Panc1 (cell line): ENCODE measurements at regions not wholly inside any gene's neighbourhood (a gene's known extent, or its start where the extent isn't known, plus 50 kb on each side); places are given as distances from the start of the nearest gene placed in this dataset.

Source experiments
- ATAC-seq: fragments of 200-7000 bp; cut with Tn5 transposase; 2 replicates; pipeline ENCODE4 v1.9.1; 2020; ENCODE audit warnings: mild to moderate bottlenecking, moderate library complexity
- BruUV-seq: library from RNA; stranded (reverse); fragments of 400-500 nt; replicated peaks from 2 replicates; lab custom pipeline; 2021; lab: Mats Ljungman, UMichigan
- CTCF ChIA-PET: fragments of 300-600 bp; sonication (Branson Sonifier 250); formaldehyde crosslinking; loops from one replicate; lab custom pipeline; 2022; ENCODE audit warnings: antibody characterized with exemption; lab: Charles Lee
- POLR2A ChIA-PET: fragments of 300-600 bp; sonication (Branson Sonifier 250); formaldehyde crosslinking; loops from one replicate; lab custom pipeline; 2022; ENCODE audit warnings: antibody characterized with exemption; lab: Charles Lee
- DNase-seq: peaks from one replicate; pipeline ENCODE4 v3.0.0-alpha.2; 2010; ENCODE audit warnings: low read depth, low spot score
- H3K27ac ChIP-seq: 2 replicates; pipeline ENCODE4 v1.5.1; 2011; ENCODE audit warnings: mild to moderate bottlenecking, low read length, inconsistent platforms
- H3K27me3 ChIP-seq: fragments of 200-500 bp; sonication (Bioruptor generic); 2 replicates; pipeline ENCODE4 v1.6.0; 2014; ENCODE audit warnings: low read length, inconsistent platforms; ENCODE audit not compliant: control insufficient read depth, insufficient read depth
- H3K36me3 ChIP-seq: fragments of 200-500 bp; sonication (Bioruptor generic); 2 replicates; pipeline ENCODE4 v1.5.1; 2014; ENCODE audit warnings: inconsistent platforms, mild to moderate bottlenecking, low read length, moderate library complexity; ENCODE audit not compliant: control insufficient read depth, insufficient read depth
- H3K4me1 ChIP-seq: 2 replicates; pipeline ENCODE4 v1.5.1; 2011; ENCODE audit warnings: inconsistent platforms, mild to moderate bottlenecking, low read length, moderate library complexity; ENCODE audit not compliant: control insufficient read depth, insufficient read depth
- H3K4me3 ChIP-seq, 2 experiments: 2 replicates each; pipeline ENCODE4 v1.5.1; 2011 to 2012; ENCODE audit warnings: low read depth in 2 of 2, low read length in 2 of 2, mild to moderate bottlenecking in 2 of 2, inconsistent platforms in 1 of 2, moderate library complexity in 1 of 2
- H3K9me3 ChIP-seq: fragments of 200-500 bp; sonication (Bioruptor generic); 2 replicates; pipeline ENCODE4 v1.5.1; 2014; ENCODE audit warnings: low read depth, mild to moderate bottlenecking, inconsistent platforms, low read length, moderate library complexity; ENCODE audit not compliant: control insufficient read depth, insufficient read depth
- POLR2AphosphoS5 ChIP-seq: IDR thresholded peaks from 2 replicates; pipeline ENCODE4 v1.6.1; 2012; ENCODE audit warnings: mild to moderate bottlenecking, low read depth, low read length, moderate library complexity
- SIN3A ChIP-seq: IDR thresholded peaks from 2 replicates; pipeline ENCODE4 v1.6.1; 2012; ENCODE audit warnings: low read depth, mild to moderate bottlenecking, low read length, moderate library complexity, borderline replicate concordance; ENCODE audit not compliant: insufficient read depth
- TCF7L2 ChIP-seq: IDR thresholded peaks from 2 replicates; pipeline ENCODE4 v1.6.1; 2011; ENCODE audit warnings: mild to moderate bottlenecking, low read depth, low read length, inconsistent platforms
- in situ Hi-C: cut with HindIII; loops from 2 replicates; pipeline ENCODE4 v1.10.0; 2016; ENCODE audit warnings: low sequenced_read_pairs, low pct_unique_long_range_greater_than_20kb
- intact Hi-C: fragments of 100-400 bp; cut with micrococcal nuclease; formaldehyde crosslinking; loops from one replicate; pipeline ENCODE4 v1.10.0; 2022; ENCODE audit not compliant: unreplicated experiment
- TF ChIP-seq, protein P1 (sequence below): fragments of 450-650 bp; IDR thresholded peaks from 2 replicates; pipeline ENCODE4 v1.5.1; 2017; ENCODE audit warnings: mild to moderate bottlenecking
- TF ChIP-seq, protein P2 (sequence below), 2 experiments: IDR thresholded peaks; 2 replicates each; pipeline ENCODE4 v1.6.1; 2011 to 2012; ENCODE audit warnings: low read depth in 2 of 2, control low read depth in 1 of 2, low read length in 1 of 2, mild to moderate bottlenecking in 1 of 2, moderate library complexity in 1 of 2; ENCODE audit not compliant: insufficient read depth in 1 of 2

DNA sequence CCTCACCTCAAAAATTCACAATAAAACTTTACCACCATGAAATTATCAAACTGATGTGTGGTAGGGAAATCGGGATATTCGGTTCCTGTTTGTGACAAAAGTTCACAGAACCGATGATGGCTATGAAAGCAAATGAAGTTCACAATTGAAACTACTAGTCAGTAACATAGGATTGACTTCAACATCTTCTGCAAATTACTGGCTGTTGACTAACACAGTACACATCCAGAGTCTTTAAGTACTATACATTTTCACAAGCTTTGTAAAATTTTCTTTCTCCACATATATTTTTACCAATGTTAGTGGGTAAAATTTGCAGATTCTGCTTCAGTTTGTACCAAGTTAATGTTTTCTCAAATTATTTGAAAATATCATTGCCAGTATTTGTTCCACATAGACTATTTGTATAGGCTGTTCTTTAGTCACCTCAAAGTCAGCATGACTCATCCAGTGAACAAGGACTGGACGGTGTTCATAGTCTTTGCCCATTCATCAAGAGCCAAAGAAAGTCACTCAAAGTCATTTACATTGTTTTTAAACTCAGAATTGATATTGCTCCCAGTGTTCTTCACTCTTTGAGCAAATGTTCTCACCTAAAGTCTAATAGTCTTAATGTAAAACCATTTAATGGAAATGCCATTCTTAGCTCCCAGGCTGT lies 213.4 kb downstream of the USP25 start:
- TF ChIP-seq, protein P1, sequence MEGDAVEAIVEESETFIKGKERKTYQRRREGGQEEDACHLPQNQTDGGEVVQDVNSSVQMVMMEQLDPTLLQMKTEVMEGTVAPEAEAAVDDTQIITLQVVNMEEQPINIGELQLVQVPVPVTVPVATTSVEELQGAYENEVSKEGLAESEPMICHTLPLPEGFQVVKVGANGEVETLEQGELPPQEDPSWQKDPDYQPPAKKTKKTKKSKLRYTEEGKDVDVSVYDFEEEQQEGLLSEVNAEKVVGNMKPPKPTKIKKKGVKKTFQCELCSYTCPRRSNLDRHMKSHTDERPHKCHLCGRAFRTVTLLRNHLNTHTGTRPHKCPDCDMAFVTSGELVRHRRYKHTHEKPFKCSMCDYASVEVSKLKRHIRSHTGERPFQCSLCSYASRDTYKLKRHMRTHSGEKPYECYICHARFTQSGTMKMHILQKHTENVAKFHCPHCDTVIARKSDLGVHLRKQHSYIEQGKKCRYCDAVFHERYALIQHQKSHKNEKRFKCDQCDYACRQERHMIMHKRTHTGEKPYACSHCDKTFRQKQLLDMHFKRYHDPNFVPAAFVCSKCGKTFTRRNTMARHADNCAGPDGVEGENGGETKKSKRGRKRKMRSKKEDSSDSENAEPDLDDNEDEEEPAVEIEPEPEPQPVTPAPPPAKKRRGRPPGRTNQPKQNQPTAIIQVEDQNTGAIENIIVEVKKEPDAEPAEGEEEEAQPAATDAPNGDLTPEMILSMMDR, result no peak
- TF ChIP-seq POLR2AphosphoS5, result no peak
- TF ChIP-seq, protein P2, sequence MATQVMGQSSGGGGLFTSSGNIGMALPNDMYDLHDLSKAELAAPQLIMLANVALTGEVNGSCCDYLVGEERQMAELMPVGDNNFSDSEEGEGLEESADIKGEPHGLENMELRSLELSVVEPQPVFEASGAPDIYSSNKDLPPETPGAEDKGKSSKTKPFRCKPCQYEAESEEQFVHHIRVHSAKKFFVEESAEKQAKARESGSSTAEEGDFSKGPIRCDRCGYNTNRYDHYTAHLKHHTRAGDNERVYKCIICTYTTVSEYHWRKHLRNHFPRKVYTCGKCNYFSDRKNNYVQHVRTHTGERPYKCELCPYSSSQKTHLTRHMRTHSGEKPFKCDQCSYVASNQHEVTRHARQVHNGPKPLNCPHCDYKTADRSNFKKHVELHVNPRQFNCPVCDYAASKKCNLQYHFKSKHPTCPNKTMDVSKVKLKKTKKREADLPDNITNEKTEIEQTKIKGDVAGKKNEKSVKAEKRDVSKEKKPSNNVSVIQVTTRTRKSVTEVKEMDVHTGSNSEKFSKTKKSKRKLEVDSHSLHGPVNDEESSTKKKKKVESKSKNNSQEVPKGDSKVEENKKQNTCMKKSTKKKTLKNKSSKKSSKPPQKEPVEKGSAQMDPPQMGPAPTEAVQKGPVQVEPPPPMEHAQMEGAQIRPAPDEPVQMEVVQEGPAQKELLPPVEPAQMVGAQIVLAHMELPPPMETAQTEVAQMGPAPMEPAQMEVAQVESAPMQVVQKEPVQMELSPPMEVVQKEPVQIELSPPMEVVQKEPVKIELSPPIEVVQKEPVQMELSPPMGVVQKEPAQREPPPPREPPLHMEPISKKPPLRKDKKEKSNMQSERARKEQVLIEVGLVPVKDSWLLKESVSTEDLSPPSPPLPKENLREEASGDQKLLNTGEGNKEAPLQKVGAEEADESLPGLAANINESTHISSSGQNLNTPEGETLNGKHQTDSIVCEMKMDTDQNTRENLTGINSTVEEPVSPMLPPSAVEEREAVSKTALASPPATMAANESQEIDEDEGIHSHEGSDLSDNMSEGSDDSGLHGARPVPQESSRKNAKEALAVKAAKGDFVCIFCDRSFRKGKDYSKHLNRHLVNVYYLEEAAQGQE (IDR thresholded peaks at IDR 0.05; ENCODE audit: insufficient read depth in 1 of 2, low read depth in 2 of 2, low read length in 1 of 2), result no peak
- no peak for TF ChIP-seq TCF7L2
- TF ChIP-seq SIN3A, result no peak
- Histone ChIP-seq H3K27ac (no peak overlapping the region), H3K4me3 (no peak overlapping the region), H3K36me3 (no peaks in the 10 kb centered on the region), H3K27me3 (no peaks in the 10 kb centered on the region), H3K9me3 (no peaks in the 10 kb centered on the region), H3K4me1 (no peaks in the 10 kb centered on the region)
- POLR2A ChIA-PET, result no interaction called here
- CTCF ChIA-PET, result no interaction called here
- in situ Hi-C loops (no loop called here), intact Hi-C loops (no loop called here)
- no peak for ATAC-seq
- BruUV-seq, result no TSS peak
- DNase-seq, result peak; percentile 15

DNA sequence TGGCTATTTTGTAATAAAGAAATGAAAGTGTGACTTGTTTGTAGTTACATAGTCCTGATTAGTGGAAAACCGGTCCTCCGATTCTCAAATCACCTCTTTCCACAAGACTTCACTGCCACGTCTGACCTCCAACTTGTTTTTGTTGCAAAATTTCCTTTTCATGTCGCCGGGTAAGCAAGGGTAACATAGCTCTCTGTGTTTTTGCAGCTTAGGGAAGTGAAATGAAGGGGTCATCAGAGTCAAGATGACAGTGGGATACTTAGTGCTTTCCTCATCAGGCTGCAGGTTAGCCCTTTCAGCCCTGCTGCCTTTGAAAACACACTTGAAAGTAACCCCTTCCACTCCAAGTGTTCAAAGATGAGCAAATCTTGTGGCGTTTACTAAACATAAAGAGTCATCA lies 217.9 kb downstream of the USP25 start:
- ATAC-seq, result no peak
- DNase-seq, result no peak
- ChIA-PET POLR2A (no interaction called here), CTCF (no interaction called here)
- Histone ChIP-seq H3K4me1 (no peaks in the 10 kb centered on the region), H3K36me3 (no peaks in the 10 kb centered on the region), H3K4me3 (no peak overlapping the region), H3K27me3 (no peaks in the 10 kb centered on the region), H3K27ac (no peak overlapping the region), H3K9me3 (no peaks in the 10 kb centered on the region)
- no TSS peak for BruUV-seq
- intact Hi-C loops (no loop called here), in situ Hi-C loops (no loop called here)
- no peak for TF ChIP-seq TCF7L2
- no peak for TF ChIP-seq POLR2AphosphoS5
- TF ChIP-seq, protein P1, result no peak
- TF ChIP-seq, protein P2 (IDR thresholded peaks at IDR 0.05; ENCODE audit: insufficient read depth in 1 of 2, low read depth in 2 of 2, low read length in 1 of 2), result no peak
- no peak for TF ChIP-seq SIN3A
